GM11168 (cell line): ENCODE measurements at regions not wholly inside any gene's neighbourhood (a gene's known extent, or its start where the extent isn't known, plus 50 kb on each side); places are given as distances from the start of the nearest gene placed in this dataset.

Experiments used
- in situ Hi-C: fragments of 300-500 bp; cut with MboI; formaldehyde crosslinking; loops from one replicate; pipeline ENCODE4 v1.12.0; 2022; ENCODE audit warnings: low sequenced_read_pairs; ENCODE audit not compliant: unreplicated experiment

GRCh38 chr3:124298301-124298700 is 306.4 kb upstream of the ROPN1 start:
- in situ Hi-C loops, result no loop called here

GRCh38 chr3:124298951-124299350 is 307.0 kb upstream of the ROPN1 start:
- in situ Hi-C loops, result no loop called here

- in situ Hi-C loops, result no loop called here
Observed at GRCh38 chr3:124299831-124300230, 307.9 kb upstream of the ROPN1 start.

- in situ Hi-C loops, result no loop called here
Observed at GRCh38 chr3:124300416-124300815, 308.5 kb upstream of the ROPN1 start.

GRCh38 chr3:124303305-124303910 is 311.5 kb upstream of the ROPN1 start:
- in situ Hi-C loops, result no loop called here

GRCh38 chr3:124306665-124307064 is 314.7 kb upstream of the ROPN1 start:
- in situ Hi-C loops, result no loop called here

- in situ Hi-C loops, result no loop called here
Observed at GRCh38 chr3:124313621-124314020, 321.7 kb upstream of the ROPN1 start.

- in situ Hi-C loops, result no loop called here
Observed at GRCh38 chr3:124315215-124316033, 323.5 kb upstream of the ROPN1 start.

- in situ Hi-C loops, result no loop called here
Observed at GRCh38 chr3:124316034-124316287, 324.0 kb upstream of the ROPN1 start.

- in situ Hi-C loops, result no loop called here
Observed at GRCh38 chr3:124318014-124318413, 326.1 kb upstream of the ROPN1 start.

GRCh38 chr3:124318656-124319055 is 326.7 kb upstream of the ROPN1 start:
- in situ Hi-C loops, result no loop called here

GRCh38 chr3:124320976-124321375 is 329.1 kb upstream of the ROPN1 start:
- in situ Hi-C loops, result no loop called here

- in situ Hi-C loops, result no loop called here
Observed at GRCh38 chr3:124322309-124322880, 330.5 kb upstream of the ROPN1 start.

GRCh38 chr3:124322966-124323365 is 331.0 kb upstream of the ROPN1 start:
- in situ Hi-C loops, result no loop called here

GRCh38 chr3:124325248-124325647 is 333.3 kb upstream of the ROPN1 start:
- in situ Hi-C loops, result loop anchor here (25.0 kb wide), 1 partner anchor 362 kb away; no protein-coding TSS in a partner anchor

- in situ Hi-C loops, result loop anchor here (25.0 kb wide), 1 partner anchor 358 kb away; no protein-coding TSS in a partner anchor
Observed at GRCh38 chr3:124329723-124330122, 337.8 kb upstream of the ROPN1 start.

GRCh38 chr3:124333931-124334640 is 342.2 kb upstream of the ROPN1 start:
- in situ Hi-C loops, result loop anchor here (25.0 kb wide), 1 partner anchor 353 kb away; no protein-coding TSS in a partner anchor

- in situ Hi-C loops, result loop anchor here (25.0 kb wide), 1 partner anchor 351 kb away; no protein-coding TSS in a partner anchor
Observed at GRCh38 chr3:124336067-124336656, 344.2 kb upstream of the ROPN1 start.

GRCh38 chr3:124345845-124346244 is 353.9 kb upstream of the ROPN1 start:
- in situ Hi-C loops, result loop anchor here (10.0 to 25.0 kb wide), 2 partner anchors 119 to 341 kb away; no protein-coding TSS in a partner anchor

- in situ Hi-C loops, result loop anchor here (10.0 to 25.0 kb wide), 2 partner anchors 118 to 341 kb away; no protein-coding TSS in a partner anchor
Observed at GRCh38 chr3:124346487-124346886, 354.6 kb upstream of the ROPN1 start.
